Fibroblast of skin of left quadriceps (primary cell): ENCODE measurements at regions not wholly inside any gene's neighbourhood (a gene's known extent, or its start where the extent isn't known, plus 50 kb on each side); places are given as distances from the start of the nearest gene placed in this dataset.

Source experiments
- DNase-seq, 2 experiments: peaks; one replicate each; pipeline ENCODE4 v3.0.0-alpha.2; 2013; ENCODE audit warnings: low read depth in 2 of 2

- DNase-seq, result no peak
Measured at GRCh38 chr12:132395192-132395907, 66.0 kb upstream of the GALNT9 start.

DNA sequence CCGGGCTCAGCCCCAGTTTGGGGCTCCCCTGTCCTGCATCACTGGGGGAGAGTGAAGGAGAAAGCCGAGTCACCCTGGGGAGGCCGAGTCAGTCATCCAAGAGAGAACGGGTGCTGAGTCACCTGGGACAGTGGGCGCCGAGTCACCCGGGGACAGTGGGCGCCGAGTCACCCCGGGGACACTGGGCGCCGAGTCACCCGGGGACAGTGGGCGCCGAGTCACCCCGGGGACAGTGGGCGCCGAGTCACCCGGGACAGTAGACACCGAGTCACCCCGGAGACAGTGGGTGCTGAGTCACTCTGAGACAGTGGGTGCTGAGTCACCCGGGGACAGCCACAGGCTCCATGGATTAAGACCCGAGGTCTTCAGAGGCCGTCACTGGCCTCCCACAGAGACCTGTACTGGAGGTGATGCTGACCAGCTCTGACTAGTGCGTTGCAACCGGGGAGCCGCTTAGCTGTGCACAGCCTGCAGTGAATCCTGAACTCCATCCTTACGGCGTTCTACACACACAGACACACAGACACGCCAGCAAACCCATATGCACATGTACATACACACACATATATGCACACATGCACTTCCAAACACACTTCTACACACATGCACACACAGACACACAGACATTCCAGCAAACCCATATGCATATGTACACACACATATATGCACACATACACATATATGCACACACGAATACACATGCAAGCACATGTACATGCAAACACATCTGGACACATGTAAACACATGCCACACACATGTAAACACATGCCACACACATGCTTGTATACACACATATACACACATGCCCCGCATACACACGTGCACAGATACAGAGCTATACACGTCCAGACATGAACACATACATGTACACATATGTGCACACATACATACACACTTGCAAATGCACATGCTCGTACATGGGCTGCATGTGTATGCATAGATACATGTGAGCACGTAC lies 64.9 kb upstream of the GALNT9 start:
- no peak for DNase-seq

GRCh38 chr12:132393245-132393795 lies 63.9 kb upstream of the GALNT9 start:
- no peak for DNase-seq

DNA sequence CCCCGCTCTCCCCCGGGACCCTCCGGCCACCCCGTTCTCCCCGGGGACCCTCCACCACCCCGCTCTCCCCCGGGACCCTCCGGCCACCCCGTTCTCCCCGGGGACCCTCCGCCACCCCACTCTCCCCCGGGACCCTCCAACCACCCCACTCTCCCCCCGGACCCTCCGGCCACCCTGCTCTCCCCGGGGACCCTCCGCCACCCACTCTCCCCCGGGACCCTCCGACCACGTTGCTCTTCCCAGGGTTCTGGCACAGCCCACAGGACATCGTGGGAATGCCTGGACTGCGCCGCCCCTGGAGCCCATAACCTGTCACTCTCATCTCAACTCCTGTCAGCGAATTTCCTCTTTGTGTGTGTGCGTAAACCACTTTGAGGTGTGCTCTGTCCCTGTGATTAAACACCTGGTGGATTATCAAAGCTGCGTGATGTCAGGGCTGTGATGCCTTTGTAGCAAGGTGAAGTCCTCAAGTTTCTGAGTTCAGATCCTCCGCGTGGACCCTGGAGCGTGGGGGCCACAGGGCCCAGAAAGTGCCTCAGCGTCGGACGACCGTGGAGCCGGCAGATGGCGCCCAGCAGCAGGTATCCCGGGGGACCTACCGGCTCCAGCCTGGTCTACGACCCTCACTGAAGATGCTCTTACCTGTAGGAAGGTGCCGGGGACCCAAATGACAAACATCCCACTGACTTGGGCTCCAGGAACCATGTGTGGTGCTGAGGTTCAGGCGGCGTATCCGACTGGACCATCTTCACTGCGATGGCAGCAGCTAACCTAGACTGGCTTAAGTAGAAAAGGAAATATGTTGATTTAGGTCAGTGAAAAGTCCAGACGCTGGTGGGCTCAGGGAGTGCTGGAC lies 63.2 kb upstream of the GALNT9 start:
- DNase-seq, result no peak

DNA sequence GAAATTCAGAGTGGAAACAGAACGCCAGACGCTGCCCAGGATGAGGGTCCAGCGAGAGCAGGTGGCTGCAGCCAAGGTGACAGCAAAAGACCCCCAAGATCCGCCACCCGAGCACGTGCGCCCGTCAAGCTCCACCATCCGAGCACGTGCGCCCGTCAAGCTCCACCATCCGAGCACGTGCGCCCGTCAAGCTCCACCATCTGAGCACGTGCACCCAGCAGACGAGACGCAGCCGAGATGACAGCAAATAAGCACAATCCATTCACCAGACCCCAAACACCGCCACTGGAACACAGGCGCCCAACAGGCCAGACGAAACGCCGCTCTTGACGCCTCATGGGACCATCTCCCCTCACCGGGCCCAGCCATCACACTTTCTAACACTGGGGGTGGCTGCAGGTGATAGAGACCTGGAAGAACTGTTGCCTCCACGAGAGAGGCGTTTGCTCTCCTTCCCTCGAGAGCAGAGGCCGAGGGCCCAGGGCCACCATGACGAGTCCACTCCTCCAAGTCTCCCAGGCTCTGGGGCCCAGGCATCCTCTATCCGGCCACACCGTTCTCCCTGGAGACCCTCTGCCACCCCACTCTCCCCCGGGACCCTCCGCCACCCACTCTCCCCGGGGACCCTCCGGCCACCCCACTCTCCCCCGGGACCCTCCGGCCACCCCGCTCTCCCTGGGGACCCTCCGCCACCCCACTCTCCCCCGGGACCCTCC lies 62.1 kb upstream of the GALNT9 start:
- DNase-seq, result no peak

- no peak for DNase-seq
Measured at GRCh38 chr12:132390287-132391076, 61.1 kb upstream of the GALNT9 start.

GRCh38 chr12:132389526-132390286 lies 60.3 kb upstream of the GALNT9 start:
- DNase-seq, result no peak

DNA sequence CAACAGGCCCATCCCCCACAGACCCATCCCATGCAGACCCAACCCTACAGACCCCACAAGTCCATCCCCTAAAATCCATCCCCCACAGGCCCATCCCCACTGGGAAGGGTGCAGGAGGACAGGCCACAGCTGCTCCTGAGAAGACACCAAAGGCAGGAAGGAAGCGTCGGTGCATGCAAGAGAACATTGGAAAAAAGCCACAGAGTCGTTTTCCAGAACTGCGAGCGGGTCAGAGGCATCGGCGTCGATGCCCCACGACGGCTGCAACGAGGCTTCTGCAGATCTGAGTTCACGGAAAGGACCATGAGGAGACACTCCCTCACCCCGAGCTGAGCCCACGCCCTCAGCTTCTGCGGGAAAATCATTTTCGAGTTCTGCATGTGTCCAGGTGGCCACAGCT lies 59.6 kb upstream of the GALNT9 start:
- DNase-seq, result no peak

DNA sequence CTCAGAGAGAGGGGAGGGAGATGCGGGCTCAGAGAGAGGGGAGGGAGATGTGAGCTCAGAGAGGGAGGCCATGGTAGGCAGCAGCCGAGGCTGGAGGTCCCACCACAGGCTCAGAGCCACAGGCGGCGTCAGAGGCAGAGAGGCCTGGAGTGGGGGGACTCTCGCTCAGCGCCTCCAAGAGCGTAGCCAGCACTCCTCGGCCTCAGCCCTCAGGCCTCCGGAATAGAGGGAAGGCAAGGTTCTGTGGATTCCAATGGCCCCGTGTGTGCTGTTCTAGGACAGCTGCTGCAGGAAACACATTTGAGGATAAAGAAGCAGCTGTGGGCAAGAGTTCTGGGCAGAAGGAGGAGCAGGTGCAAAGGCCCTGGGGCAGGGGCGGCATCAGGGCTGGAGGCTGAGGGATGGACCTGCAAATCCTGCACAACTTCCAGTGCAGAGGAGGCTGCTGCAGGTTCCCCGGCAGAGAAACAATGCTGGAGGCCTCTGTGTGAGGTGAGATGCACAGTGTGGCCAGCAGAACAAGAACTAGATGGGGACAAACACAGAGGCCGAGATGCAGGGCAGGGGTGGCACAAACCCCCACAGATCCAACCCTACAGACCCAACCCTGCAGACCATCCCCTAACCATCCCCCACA lies 59.1 kb upstream of the GALNT9 start:
- no peak for DNase-seq

GRCh38 chr12:132386926-132387497 lies 57.6 kb upstream of the GALNT9 start:
- no peak for DNase-seq

DNA sequence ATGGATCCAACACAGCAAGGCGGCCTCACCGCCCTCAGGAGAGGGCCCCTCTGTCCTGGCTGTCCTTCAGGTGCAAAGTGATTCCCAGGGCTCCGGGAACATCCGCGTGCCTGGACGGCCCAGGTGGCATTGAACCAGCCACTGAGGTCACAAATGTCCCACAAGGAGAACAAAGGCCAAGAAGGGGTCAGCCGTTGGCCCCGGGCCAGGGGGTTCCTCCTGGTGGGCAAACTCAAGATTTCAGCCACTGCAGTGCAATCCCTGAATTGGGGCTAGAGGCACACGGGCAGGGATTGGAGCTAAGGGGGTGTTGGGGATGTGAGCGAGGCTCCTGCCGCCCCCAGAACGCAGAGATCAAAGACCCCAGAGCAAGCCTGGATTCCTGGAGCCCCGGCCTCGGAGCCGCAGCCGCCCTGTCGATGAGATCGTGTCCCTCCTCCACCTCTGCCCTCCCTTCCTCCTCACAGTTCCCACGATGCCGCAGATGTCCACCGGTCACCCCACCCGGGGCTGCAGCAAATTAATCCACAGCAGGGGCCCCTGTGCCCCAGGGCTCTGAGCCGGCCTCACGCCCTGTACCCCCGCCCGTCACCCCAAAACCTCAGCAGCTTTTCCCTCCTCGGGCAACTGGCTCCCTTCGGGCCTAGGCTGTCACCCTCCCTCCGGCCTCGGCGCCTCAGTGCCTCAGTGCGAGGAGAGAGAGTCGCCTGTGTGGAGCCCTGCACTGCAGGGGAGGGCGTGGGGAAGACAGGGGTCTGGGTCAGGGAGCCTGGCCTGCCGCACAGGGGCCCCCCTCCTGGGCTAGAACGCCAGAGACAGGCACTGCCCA lies 56.7 kb upstream of the GALNT9 start:
- no peak for DNase-seq

DNA sequence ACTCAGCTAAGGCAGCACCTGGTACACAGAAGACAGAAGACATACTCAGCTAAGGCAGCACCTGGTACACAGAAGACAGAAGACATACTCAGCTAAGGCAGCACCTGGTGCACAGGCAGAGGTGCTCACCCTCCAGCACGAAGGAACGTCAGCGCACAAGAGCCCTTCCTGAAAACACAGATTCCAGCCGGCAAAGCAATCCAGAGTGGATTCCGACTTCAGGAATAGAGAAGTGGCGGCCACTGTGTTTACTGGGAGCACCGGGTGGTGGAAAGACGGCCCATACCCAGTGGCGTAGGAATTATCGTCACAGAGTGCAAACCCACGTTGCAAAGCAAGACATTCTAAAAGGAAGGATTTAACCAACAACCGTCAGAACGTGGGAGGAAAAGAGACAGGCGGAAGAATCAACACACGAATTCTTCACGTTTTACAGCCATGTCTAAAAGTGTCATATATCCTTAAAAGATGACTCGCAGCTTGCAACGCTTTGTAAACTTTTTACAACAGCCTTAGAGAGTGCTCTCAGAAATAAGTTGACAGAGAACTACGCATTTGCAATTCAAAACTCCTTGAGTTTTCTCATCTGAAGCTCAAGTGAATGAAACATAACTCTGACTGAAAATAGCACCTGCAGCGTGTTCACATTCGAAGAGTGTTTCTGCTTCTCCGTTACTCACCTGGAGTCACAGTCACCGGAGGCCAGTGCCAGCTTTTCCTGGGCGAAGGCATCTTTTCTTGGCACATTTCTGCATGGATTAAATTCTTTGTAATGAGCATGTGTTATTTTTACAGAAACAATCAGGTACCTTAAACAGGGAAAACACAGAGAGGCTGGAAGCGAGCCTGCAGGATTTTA lies 55.8 kb upstream of the GALNT9 start:
- no peak for DNase-seq

DNA sequence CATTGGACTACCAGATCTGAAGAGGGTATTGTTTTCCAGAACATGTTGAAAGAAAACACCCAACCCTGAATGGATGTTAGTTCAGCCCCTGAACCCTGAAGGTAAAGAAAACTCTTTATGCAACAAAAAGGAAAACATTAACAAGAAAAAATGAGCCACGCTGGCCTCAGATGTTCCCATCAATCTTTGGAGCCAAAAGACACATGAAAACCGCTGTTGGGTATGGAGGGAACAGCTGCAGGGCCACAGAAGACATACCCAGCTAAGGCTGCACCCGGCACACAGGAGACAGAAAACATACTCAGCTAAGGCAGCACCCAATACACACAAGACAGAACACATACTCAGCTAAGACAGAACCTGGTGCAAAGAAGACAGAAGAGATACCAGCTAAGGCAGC lies 51.3 kb upstream of the GALNT9 start:
- no peak for DNase-seq

DNA sequence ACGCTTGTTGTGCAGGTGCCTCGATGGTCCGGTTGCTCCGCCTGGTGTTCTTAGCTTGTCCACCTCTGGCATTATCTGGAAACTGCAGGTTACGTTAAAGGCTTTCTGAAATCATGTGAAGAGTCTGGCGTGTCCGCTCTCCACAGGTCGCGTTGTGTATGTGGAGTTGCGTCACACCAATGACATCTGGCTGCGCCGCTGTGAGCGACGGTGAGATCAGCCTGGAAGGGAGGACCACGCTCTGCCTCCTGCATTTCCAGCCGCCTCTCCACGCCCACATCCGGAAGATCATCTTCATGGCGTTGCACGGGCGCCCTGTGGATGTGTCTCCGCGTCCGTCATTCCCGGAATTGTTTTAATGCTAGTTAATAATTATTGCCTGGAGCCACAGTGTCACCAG lies 50.6 kb upstream of the GALNT9 start:
- DNase-seq, result no peak

- DNase-seq, result no peak
Measured at GRCh38 chr12:132379576-132379975, 50.2 kb upstream of the GALNT9 start.
